Erythroblast (primary cell): ENCODE measurements at regions not wholly inside any gene's neighbourhood (a gene's known extent, or its start where the extent isn't known, plus 50 kb on each side); places are given as distances from the start of the nearest gene placed in this dataset.
"Not testable (repeated sequence)": the region's sequence is repeated elsewhere in the genome, so short reads cannot be mapped to it uniquely, and the experiment has no call there.

Experiments
- GATA1 ChIP-seq: IDR thresholded peaks from 2 replicates; pipeline ENCODE4 v1.6.1; 2011; ENCODE audit warnings: low read depth, mild to moderate bottlenecking, control low read depth, low read length, moderate library complexity
- POLR2A ChIP-seq: IDR thresholded peaks from 2 replicates; pipeline ENCODE4 v1.6.1; 2011; ENCODE audit warnings: mild to moderate bottlenecking, low read length

GRCh38 chr15:88965097-88965496 lies 51.9 kb upstream of the MFGE8 start:
- TF ChIP-seq POLR2A, GATA1: not testable (repeated sequence)
